HG02798 (cell line): ENCODE measurements at regions not wholly inside any gene's neighbourhood (a gene's known extent, or its start where the extent isn't known, plus 50 kb on each side); places are given as distances from the start of the nearest gene placed in this dataset.

Experiments used
- ATAC-seq: cut with Tn5 transposase; IDR thresholded peaks from one replicate; pipeline ENCODE4 v1.9.1; 2021; ENCODE audit warnings: mild to moderate bottlenecking; ENCODE audit not compliant: unreplicated experiment, poor library complexity

- ATAC-seq = no peak
These were observed 147.8 kb upstream of the RPL38 start for GRCh38 chr17:74055508-74056160.

- no peak for ATAC-seq
These were observed 143.8 kb upstream of the RPL38 start for GRCh38 chr17:74059479-74060240.

- no peak for ATAC-seq
These were observed 141.7 kb upstream of the RPL38 start for GRCh38 chr17:74061758-74062157.

- no peak for ATAC-seq
These were observed 141.2 kb upstream of the RPL38 start for GRCh38 chr17:74062234-74062633.

GRCh38 chr17:74063439-74063838, 140.0 kb upstream of the RPL38 start:
- ATAC-seq = no peak

- ATAC-seq = no peak
These were observed 133.1 kb upstream of the RPL38 start for GRCh38 chr17:74070374-74070773.

- ATAC-seq = no peak
These were observed 132.3 kb upstream of the RPL38 start for GRCh38 chr17:74070998-74071679.

GRCh38 chr17:74072340-74072739, 131.1 kb upstream of the RPL38 start:
- ATAC-seq = no peak

- ATAC-seq = no peak
These were observed 127.0 kb upstream of the RPL38 start for GRCh38 chr17:74076446-74076845.

GRCh38 chr17:74077231-74077630, 126.2 kb upstream of the RPL38 start:
- ATAC-seq = no peak

GRCh38 chr17:74078363-74078941, 125.0 kb upstream of the RPL38 start:
- ATAC-seq = no peak

GRCh38 chr17:74079537-74080300, 123.8 kb upstream of the RPL38 start:
- ATAC-seq = no peak

GRCh38 chr17:74080656-74081582, 122.6 kb upstream of the RPL38 start:
- ATAC-seq = no peak

- no peak for ATAC-seq
These were observed 120.6 kb upstream of the RPL38 start for GRCh38 chr17:74082886-74083285.

- ATAC-seq = no peak
These were observed 120.2 kb upstream of the RPL38 start for GRCh38 chr17:74083321-74083720.

GRCh38 chr17:74085434-74085833, 118.0 kb upstream of the RPL38 start:
- no peak for ATAC-seq

GRCh38 chr17:74087002-74087585, 116.4 kb upstream of the RPL38 start:
- no peak for ATAC-seq

- no peak for ATAC-seq
These were observed 115.1 kb upstream of the RPL38 start for GRCh38 chr17:74088285-74088933.
